ENCODE measurements at regions not wholly inside any gene's neighbourhood (a gene's known extent, or its start where the extent isn't known, plus 50 kb on each side); places are given as distances from the start of the nearest gene placed in this dataset.

DNA sequence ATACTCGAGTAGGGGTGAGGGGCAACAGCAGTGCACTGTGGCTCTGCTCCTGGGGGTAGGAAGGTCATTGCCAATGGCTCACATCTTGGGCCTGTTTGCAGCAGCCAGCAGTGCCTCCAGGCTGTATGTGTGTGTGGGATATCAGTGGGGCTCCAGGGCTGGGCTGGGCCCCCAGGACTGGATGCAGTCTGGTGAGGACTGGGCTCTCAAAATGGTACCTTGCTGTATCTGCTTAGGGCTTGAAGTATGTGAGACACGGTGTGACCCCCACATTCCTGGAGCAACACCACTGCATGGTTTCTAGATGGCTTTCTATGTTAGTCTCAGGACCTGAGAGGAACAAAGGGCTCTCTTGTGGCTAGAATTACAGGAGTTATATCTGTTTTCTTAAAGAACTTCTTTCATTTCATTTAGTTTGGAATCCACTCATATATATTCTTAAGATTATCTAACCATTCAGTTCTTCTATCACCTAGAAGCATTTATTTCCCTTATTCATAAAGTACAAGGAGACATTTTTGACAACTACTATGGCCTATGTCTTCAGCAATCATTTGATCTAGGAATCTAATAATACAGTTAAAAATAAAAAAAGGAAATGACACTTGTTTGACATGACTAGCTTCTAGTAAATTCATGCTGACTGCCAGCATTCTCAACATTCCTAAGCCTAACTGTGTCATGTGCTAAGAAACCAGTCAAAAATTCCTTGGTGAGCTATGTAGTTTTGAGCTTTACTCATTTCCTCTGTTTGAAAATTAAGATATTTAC is 443.2 kb upstream of the SEMA3A start:
- TF ChIP-seq EZH2 (IDR thresholded peaks at IDR 0.05; ENCODE audit: insufficient read depth, poor library complexity, severe bottlenecking): no peak
- no peak for TF ChIP-seq EZH2phosphoT487 (IDR thresholded peaks at IDR 0.05; ENCODE audit: insufficient read depth, low read depth)

All from GM23248 (cell line).